Uterus (tissue), 2 donors: ENCODE measurements at regions not wholly inside any gene's neighbourhood (a gene's known extent, or its start where the extent isn't known, plus 50 kb on each side); places are given as distances from the start of the nearest gene placed in this dataset.

Experiments used
- POLR2A ChIP-seq, 2 donors: fragments of 450-650 bp; IDR thresholded peaks; one replicate each; pipeline ENCODE4 v1.6.1; 2016; ENCODE audit warnings: antibody characterized with exemption in 2 of 2, mild to moderate bottlenecking in 1 of 2, moderate library complexity in 1 of 2
- TF ChIP-seq, protein P1 (sequence below), 4 experiments: fragments of 200-600 bp in 2 of 4; fragments of 450-650 bp in 2 of 4; sonication (generic) in 2 of 4; IDR thresholded peaks; one replicate each; pipeline ENCODE4 v1.5.1; 2016 to 2019; ENCODE audit warnings: antibody characterized with exemption in 4 of 4, mild to moderate bottlenecking in 2 of 4, moderate library complexity in 1 of 4

DNA sequence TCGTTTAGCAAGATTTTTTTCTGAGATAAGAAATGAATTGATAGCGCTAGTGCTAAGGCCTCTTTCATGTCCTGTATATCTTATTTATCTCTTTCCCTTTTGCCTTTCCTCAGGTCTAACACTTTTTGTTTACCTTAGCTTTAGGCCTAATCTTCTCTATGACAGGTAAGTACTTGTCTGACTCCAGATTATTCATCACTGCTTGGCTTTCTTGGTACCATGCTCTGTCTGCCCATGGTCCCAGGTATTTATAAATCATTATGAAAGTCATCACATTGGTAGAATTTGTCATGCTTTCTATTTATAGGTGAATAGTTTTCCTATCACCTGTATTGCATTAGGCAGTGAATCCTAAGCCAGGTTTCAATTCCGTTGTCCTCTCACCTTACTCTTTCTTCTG is 99.5 kb upstream of the CTSO start:
- TF ChIP-seq, protein P1, sequence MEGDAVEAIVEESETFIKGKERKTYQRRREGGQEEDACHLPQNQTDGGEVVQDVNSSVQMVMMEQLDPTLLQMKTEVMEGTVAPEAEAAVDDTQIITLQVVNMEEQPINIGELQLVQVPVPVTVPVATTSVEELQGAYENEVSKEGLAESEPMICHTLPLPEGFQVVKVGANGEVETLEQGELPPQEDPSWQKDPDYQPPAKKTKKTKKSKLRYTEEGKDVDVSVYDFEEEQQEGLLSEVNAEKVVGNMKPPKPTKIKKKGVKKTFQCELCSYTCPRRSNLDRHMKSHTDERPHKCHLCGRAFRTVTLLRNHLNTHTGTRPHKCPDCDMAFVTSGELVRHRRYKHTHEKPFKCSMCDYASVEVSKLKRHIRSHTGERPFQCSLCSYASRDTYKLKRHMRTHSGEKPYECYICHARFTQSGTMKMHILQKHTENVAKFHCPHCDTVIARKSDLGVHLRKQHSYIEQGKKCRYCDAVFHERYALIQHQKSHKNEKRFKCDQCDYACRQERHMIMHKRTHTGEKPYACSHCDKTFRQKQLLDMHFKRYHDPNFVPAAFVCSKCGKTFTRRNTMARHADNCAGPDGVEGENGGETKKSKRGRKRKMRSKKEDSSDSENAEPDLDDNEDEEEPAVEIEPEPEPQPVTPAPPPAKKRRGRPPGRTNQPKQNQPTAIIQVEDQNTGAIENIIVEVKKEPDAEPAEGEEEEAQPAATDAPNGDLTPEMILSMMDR (IDR thresholded peaks at IDR 0.05) = no peak
- TF ChIP-seq POLR2A (IDR thresholded peaks at IDR 0.05) = no peak
